GM18507 (cell line): ENCODE measurements at regions not wholly inside any gene's neighbourhood (a gene's known extent, or its start where the extent isn't known, plus 50 kb on each side); places are given as distances from the start of the nearest gene placed in this dataset.

Experiments
- DNase-seq: peaks from one replicate; pipeline ENCODE4 v3.0.0; 2011; ENCODE audit warnings: low read depth; ENCODE audit not compliant: insufficient read length; ENCODE audit errors: extremely low spot score
- FAIRE-seq: peaks from 2 replicates; lab custom pipeline; 2011; peaks lifted over from hg19 to GRCh38; lab: Jason Lieb, UNC

DNA sequence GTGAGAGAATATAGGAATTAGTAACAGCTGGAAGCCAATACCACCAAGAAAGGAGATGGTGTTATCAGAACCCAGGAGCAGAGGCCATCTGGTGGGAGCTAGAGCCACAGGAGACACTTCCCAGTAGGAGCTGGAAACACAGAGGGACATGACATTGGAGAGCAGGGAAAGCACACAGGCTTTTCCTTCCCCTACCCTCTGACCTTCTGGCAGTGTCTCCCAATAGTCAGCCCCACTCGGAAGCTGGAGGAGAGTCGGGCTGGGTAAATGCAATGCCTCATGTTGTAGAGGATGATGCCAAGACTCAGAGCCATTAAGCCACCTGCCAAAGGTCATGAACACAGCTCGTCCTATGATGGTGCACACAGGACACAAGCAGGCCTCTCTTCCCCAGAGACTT is 538.5 kb downstream of the BCL11B start:
- no peak for DNase-seq
- no peak for FAIRE-seq

DNA sequence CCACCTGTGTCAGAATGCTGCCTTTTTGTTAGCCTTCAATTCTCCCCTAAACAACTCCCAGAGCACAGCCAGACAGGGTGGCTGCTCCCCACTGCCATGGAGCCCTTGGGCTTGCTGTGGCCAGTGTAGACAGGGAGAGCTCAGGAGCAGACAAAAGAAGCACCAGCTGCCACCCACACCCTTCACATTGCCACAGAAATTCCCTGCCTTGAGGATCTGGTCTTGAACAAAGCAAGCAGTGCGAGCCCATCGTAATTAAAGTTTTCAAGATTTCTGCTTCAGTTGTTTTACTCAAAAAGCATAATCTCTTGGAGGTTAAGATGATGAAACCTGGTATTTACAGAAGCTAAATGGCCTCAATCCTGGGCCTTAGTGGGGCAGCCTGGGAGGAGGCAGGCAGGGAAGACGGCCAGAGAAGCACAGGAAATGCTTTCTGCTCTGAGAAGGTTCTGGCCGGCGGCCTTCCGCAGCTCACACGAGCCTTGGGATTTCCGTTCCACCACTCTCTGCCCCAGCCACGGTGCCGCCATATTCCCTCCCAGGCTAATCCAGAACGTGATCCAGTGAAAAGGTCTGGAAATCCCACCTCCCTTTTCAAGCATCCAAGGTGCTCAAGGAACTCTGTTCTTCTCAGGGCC is 535.2 kb downstream of the BCL11B start:
- FAIRE-seq (no peak), DNase-seq (no peak)

DNA sequence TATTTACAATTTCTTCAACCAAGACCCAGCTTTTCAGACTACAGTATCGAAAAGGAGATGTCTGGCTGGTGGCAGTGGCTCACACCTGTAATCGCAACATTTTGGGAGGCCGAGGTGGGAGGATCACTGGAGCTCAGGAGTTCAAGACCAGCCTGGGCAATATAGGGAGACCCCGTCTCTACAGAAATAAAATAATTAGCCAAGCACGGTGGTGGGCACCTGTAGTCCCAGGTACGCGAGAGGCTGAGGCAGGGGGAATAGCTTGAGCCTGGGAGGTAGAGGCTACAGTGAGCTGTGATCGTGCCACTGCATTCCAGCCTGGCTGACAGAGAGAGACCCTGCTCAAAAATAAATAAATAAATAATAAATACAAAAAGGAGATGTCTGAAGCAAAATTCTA is 530.5 kb downstream of the BCL11B start:
- no peak for FAIRE-seq
- no peak for DNase-seq

DNA sequence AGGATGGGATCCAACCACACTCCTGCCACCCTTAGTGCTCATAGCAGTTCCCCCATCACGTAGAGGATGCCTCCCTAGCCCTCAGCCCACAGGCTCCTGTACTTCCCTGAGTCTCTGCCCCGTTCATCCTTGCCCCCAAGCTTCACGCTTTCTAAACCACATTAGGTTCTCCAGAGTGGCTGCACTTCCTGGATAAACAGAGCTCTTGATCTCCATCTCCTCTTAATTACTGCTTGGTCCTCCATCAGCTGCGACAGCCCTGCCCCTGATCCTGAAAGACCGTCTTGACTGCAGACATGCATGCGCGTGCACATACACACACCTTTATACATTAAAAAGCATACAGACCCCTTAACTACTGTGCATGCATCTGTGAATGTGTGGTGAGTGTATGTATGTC is 530.0 kb downstream of the BCL11B start:
- DNase-seq: no peak
- FAIRE-seq: no peak

DNA sequence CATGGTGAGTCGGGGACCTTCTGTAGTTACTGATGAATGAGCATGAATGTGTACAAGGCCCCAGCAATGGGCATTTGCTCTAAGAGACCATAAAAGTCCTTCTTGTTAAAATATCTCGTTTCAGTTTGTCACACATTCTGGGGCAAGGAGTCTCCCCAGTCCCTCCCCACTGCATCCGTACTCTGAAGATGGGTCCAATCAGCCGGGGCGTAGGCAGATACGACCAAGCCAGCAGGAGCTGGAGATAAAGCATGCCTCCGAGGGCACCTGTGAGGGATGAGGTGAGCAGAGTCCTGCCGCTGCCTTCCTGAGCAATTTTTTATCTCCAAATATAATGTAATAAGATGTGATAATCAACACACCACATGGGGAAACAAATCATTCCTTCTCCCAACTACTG is 528.5 kb downstream of the BCL11B start:
- FAIRE-seq (no peak), DNase-seq (no peak)

DNA sequence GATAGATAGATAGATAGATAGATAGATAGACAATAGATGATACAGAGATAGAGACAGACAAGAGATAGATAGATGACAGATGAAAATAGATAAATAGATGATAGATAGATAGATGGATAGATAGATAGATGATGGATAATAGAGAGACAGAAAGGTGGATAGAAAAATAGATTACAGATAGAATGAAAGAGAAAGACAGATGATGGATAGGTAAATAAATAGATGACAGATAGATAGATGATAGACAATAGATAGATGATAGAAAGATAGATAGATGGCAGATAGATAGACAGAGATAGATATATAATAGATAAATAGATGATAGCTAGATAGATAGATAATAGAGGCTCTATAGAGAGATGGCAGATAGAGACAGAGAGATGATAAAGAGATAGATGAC is 523.0 kb downstream of the BCL11B start:
- DNase-seq: no peak
- no peak for FAIRE-seq

DNA sequence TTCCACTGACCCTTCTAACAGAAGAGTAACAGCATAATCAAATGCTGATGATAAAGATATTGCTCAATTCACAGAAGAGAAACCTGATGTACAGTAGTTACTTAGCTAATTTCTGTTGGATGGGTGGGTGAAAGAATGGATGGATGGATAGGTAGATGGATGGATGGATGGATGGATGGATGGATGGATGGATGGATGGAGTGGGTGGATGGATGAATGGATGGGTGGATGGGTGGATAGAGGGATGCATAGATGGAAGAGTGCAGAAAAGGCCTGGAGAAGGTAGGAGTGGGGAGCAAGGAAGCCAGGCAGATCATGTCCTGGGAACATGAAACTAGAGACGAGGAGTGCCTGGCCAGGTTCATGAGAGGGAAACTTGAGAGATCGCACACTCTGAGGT is 520.9 kb downstream of the BCL11B start:
- DNase-seq (no peak), FAIRE-seq (no peak)

DNA sequence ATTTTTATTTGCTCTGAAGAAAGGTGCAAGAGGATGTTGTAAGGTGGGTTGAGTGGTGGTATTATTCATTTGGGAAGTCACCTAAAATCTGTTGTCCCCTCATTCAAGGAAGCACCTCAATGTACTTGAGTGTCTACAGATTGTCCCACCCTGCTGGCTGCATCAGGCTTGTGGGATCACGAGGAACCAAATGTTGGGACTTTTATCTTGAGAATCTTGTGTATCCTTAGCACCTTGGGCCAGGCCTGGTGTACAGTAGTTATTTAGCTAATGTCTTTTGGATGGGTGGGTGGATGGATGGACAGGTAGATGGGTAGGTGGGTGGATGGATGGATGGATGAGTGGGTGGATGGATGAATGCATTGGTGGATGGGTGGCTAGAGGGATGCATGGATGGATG is 519.3 kb downstream of the BCL11B start:
- DNase-seq (no peak), FAIRE-seq (no peak)

DNA sequence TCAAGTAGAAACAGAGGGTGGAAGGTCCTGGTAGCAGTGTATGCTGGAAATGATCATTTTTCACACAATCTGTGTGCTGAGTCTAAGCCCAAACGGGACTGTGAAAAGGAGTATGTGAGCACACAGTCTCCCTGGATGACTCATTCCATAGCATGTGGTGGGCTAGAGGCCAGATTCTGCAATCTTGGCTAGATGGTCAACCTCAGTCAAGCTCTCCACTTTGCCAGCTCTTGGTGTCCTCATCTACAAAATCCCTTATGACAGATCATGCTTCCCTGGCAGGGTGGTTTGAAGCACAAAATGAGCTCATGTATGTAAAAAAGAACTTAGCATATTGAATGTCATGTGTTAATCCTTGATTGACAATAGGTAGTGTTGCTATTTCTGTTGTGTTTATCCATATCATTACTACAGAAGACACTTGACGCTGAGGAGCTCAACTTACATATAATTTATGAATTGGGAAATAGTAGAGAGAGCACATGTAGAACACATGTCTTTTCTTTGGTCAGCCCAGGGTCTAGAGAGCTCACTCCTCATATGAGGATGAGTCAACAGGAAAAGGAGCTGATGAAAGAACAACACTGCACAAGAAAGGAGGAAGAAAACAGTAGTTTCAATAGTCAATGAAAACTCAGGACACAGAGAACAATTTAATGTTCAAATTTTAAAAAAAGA is 517.5 kb downstream of the BCL11B start:
- DNase-seq: no peak
- no peak for FAIRE-seq

DNA sequence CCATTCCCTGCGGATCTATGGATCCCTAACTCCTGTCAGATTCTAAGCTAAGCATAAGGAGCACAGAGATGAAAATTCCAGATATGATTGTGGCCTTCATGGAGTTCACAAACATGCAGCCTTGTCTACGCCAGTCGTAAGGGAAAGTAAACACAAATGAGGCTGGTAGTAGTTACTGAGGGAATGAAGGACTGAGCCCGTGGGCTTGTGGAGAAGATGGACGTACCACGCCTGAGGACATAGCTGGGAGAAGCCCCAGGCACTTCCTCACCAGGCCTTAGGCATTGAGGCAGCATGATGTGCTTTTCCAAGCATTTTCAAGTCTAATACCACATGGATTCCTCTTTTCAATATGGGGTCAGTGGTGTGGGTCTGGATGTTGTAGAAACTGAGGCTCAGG is 515.2 kb downstream of the BCL11B start:
- DNase-seq (no peak), FAIRE-seq (no peak)

DNA sequence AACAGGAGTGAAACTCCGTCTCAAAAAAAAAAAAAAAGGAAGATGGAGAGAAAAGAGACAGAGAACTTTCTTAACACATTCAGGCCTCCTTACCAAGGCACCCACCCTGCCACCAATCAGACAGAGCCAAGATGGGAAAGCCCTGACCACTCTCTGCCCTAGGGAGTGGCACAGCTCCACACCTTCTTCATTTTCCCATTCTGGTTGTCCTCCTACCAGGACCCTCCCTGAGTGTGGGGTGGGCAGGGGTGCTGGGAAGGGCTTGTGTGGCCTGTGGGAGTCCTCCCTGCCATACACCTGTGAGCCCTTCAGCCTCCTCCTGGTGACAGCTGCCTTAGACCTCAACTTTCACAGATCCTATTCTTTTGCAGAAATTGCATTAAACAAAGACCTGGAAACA is 513.6 kb downstream of the BCL11B start:
- FAIRE-seq (no peak), DNase-seq (no peak)

DNA sequence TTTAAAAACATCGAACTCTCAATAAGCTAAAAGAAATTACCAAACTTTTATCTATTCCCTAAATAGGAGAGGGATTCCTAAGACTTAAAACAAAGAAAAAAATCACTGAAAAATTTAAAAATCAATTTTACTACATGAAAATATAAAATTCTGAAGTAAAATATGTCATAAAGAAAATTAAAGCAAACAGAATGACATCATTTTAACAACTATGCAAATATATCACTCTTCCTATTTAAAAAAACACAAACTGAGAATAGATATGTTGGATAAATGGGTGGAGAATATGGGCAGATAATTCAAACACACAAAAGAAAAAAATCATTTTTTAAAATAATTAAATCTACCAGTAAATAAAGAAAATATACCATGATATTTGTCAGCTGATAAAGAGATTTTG is 510.0 kb downstream of the BCL11B start:
- DNase-seq (no peak), FAIRE-seq (no peak)

DNA sequence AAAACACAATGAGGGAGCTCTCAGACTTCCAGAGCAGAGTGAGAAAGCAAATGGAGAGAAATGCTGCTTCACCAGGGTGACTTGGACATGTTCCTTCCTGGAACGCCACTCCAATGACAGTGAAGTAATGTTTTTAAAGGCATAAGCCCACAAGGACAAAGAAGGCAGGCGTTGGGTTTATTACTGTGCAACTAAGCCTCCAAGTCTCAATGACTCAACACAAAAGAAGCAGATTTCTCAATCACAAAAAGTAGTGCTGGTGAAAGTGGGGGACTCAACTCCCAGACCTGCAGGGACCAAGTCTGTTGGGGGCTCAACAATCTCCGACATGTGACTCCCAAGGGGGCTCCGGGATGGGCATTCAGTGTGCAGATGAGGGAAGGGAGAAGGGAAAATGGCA is 505.2 kb downstream of the BCL11B start:
- FAIRE-seq (no peak), DNase-seq (no peak)

DNA sequence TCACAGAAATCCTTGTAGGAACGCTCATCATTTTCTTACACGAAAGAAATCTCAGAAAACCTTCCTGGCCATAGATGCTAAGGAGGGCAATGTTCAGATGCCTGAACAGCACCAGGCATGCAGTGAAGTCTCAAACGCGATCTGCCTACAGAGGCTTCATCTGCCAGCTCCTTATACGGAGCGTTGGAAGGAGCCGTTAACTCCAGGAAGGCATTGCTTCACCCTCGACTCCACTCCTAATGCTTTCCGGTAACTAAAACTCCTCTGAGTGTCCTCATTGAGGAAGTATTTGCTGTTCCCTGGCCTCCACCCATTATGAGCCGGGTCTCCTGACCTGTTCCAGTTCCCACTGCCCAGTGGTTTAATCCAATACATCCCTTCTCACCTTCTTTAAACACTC is 502.7 kb downstream of the BCL11B start:
- FAIRE-seq (no peak), DNase-seq (no peak)

DNA sequence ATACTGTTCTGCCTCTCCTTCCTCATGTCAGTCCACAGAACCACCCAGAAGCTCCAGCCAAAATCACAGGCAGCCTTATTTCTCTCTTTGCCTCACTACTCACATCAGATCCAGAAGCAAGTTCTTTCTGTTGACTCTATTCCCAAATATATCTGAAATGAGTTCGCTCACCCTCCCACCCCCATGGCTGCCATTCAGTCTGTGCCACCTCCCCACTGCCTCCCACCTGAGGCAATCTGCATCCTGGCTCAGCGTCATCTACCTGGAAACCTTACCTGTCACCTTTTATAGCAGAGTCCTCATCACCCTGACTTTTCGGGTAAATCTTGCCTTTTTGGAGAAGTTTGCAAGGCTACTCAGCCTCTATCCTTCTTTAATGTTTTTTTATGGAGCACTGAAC is 501.8 kb downstream of the BCL11B start:
- DNase-seq (no peak), FAIRE-seq (no peak)

DNA sequence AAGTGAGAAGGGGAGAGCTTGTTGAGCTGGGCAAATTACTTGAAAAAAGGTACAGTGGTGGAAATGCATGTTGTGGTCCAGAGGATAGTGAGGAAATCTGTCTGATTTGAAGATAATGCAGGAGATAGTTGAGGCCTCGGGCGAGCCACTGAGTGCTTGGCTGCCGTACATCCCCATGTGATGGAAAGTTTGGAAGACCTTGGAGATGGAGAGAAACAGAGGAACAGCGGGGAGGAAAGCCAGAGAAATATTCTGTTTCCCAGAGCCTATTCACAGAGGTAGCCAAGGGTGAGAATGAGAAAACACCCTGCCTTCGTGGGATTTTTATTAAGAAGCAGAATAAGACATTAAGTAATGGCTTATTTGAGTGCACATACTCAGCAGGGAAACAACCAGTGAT is 498.2 kb downstream of the BCL11B start:
- DNase-seq: no peak
- FAIRE-seq: no peak

DNA sequence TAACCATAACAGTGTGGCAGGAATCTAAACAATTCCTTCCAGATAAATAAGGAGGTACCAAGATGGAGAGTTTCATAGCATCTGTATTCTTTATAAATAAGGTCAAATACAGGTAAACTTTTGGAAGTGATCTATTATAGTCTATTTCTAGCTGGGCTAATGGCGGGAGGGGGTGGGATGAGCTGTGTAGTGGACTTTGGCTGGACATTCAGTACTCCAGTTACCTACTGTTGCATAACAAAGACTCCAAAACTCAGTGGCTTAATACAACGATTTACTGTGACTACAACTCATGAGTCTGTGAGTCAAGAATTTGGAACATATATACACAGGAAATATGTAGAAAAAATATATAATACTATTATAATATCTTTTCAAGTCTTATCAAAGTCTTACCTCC is 496.1 kb downstream of the BCL11B start:
- FAIRE-seq (no peak), DNase-seq (no peak)

DNA sequence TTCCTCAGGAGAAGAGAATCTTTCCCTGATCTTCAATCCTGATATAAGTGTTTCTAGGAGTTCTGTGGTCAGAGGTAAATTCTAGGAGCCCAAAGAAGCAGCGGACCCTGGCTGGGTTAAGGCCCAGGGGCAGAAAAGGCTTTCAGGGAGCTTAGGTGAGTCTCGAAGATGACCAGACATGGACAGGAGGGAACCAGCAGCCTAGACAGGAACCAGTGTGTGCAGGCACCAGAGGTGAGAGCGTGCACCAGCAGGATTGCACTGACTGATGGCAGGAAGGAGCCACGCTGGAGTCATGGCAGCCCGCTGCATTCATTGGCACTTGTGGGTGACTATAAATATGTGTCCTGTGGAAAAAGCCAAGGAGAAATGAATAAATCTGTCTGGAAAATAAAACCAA is 489.9 kb downstream of the BCL11B start:
- DNase-seq (no peak), FAIRE-seq (no peak)

DNA sequence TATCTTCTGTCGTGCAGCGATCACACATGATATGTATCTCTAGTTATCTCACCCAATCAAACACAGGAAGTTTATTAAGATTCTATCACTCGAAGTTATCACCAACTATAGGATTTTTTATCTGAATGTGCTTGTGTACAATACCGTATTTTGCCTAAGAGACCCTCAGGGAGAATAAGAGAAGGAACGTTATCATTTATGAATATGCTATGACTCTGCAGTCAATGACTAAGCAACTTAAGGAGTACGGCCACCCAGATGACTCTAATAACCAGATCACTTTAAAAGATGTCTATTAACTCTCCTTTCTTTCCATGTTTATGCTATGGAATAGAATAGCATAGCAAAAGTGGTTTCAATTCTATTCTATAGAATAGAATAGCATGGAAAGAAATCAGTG is 486.4 kb downstream of the BCL11B start:
- FAIRE-seq (no peak), DNase-seq (no peak)

DNA sequence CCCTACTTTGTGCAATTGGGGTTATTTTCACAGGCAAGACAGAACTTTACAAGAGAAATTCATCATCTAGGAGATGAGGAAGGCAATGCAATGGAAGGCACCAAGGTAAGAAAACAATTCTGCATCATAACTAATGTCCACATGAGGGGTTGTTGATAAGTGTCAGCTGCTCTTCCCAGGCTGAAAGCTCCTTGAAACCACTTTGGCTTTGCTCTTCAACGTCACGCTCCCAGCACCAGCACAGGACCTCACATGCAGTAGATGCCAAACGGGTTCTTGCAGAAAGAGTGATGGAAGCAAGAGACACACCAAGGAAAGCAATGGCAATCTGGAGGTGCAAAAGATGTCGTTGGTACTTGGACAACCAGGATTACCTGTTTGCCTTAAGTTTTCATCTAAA is 485.5 kb downstream of the BCL11B start:
- no peak for FAIRE-seq
- DNase-seq: no peak

DNA sequence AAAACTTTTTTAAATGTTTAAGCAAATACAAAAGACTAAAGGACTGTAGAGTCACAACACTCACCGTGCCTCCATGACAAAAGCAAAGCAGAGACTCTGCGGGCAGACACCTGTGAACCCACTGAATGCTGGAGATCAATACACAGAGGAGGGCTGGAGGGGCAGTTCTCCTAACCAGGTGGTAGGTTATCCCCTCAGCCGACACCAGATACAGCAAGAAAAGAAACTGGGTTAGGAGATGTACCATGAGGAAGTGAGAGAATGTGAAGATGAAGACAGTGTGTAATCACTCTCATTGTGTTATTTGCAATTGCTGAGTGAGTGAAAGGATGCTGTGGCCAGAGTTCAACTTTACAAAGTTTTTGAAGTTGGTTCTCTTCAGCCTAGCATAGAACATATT is 480.3 kb downstream of the BCL11B start:
- no peak for DNase-seq
- FAIRE-seq: no peak

DNA sequence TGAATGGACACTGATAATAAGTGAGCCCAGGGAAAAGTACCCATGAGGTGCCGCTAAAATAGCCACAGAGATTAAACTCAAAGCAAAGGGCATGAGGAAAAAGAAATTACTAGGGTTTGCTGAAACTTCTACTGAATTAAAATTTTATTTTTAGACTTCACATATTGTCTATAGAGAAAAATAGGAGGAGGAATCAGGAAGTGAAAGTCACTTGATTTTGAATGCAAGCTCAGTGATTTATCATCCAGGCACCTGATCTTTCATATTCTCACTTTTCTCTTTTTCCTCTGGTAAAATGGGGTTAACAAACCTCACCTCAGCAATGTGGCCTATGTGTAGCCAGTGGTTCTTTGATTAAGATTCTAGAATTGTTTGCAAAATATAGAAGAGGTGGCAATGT is 479.8 kb downstream of the BCL11B start:
- DNase-seq (no peak), FAIRE-seq (no peak)
